ENCODE measurements at regions not wholly inside any gene's neighbourhood (a gene's known extent, or its start where the extent isn't known, plus 50 kb on each side); places are given as distances from the start of the nearest gene placed in this dataset.

- Histone ChIP-seq H3K9ac (ENCODE audit: low read depth, low read length) (no peak overlapping the region), H3K4me1 (ENCODE audit: insufficient read depth, low read length) (peaks cover 8% of the 10 kb centered on the region; the same call in 1 of the 2 replicates), H3K36me3 (ENCODE audit: insufficient read depth, low read length) (no peaks in the 10 kb centered on the region), H3K9me3 (ENCODE audit: control insufficient read depth, insufficient read depth, low read length) (no peaks in the 10 kb centered on the region)
Observed at GRCh38 chr3:18246336-18247060, 178.6 kb downstream of the SATB1 start.

GRCh38 chr3:18245721-18246120 lies 179.4 kb downstream of the SATB1 start:
- Histone ChIP-seq H3K36me3 (ENCODE audit: insufficient read depth, low read length) (no peaks in the 10 kb centered on the region), H3K4me1 (ENCODE audit: insufficient read depth, low read length) (peaks cover 8% of the 10 kb centered on the region; the same call in 1 of the 2 replicates), H3K9me3 (ENCODE audit: control insufficient read depth, insufficient read depth, low read length) (no peaks in the 10 kb centered on the region), H3K9ac (ENCODE audit: low read depth, low read length) (no peak overlapping the region)

GRCh38 chr3:18241837-18242236 lies 183.3 kb downstream of the SATB1 start:
- Histone ChIP-seq H3K4me1 (ENCODE audit: insufficient read depth, low read length) (peaks cover 5% of the 10 kb centered on the region; the same call in 1 of the 2 replicates), H3K9me3 (ENCODE audit: control insufficient read depth, insufficient read depth, low read length) (no peaks in the 10 kb centered on the region), H3K9ac (ENCODE audit: low read depth, low read length) (no peak overlapping the region), H3K36me3 (ENCODE audit: insufficient read depth, low read length) (no peaks in the 10 kb centered on the region)

GRCh38 chr3:18239674-18240073 lies 185.5 kb downstream of the SATB1 start:
- H3K4me1 ChIP-seq (ENCODE audit: insufficient read depth, low read length), result peaks cover 16% of the 10 kb centered on the region; the same call in 1 of the 2 replicates
- no peak overlapping the region for H3K9ac ChIP-seq (ENCODE audit: low read depth, low read length)
- no peaks in the 10 kb centered on the region for H3K36me3 ChIP-seq (ENCODE audit: insufficient read depth, low read length)
- H3K9me3 ChIP-seq (ENCODE audit: control insufficient read depth, insufficient read depth, low read length), result no peaks in the 10 kb centered on the region

GRCh38 chr3:18238746-18239331 lies 186.3 kb downstream of the SATB1 start:
- H3K9ac ChIP-seq (ENCODE audit: low read depth, low read length), result no peak overlapping the region
- no peaks in the 10 kb centered on the region for H3K36me3 ChIP-seq (ENCODE audit: insufficient read depth, low read length)
- peaks cover 19% of the 10 kb centered on the region; the same call in 1 of the 2 replicates for H3K4me1 ChIP-seq (ENCODE audit: insufficient read depth, low read length)
- no peaks in the 10 kb centered on the region for H3K9me3 ChIP-seq (ENCODE audit: control insufficient read depth, insufficient read depth, low read length)

- Histone ChIP-seq H3K36me3 (ENCODE audit: insufficient read depth, low read length) (no peaks in the 10 kb centered on the region), H3K4me1 (ENCODE audit: insufficient read depth, low read length) (peaks cover 23% of the 10 kb centered on the region; the same call in 1 of the 2 replicates), H3K9me3 (ENCODE audit: control insufficient read depth, insufficient read depth, low read length) (no peaks in the 10 kb centered on the region), H3K9ac (ENCODE audit: low read depth, low read length) (no peak overlapping the region)
Observed at GRCh38 chr3:18238332-18238731, 186.8 kb downstream of the SATB1 start.

- peaks cover 23% of the 10 kb centered on the region; the same call in 1 of the 2 replicates for H3K4me1 ChIP-seq (ENCODE audit: insufficient read depth, low read length)
- no peak overlapping the region for H3K9ac ChIP-seq (ENCODE audit: low read depth, low read length)
- no peaks in the 10 kb centered on the region for H3K9me3 ChIP-seq (ENCODE audit: control insufficient read depth, insufficient read depth, low read length)
- H3K36me3 ChIP-seq (ENCODE audit: insufficient read depth, low read length), result no peaks in the 10 kb centered on the region
Observed at GRCh38 chr3:18237251-18238005, 187.7 kb downstream of the SATB1 start.

- Histone ChIP-seq H3K4me1 (ENCODE audit: insufficient read depth, low read length) (peaks cover 23% of the 10 kb centered on the region; the same call in 1 of the 2 replicates), H3K9me3 (ENCODE audit: control insufficient read depth, insufficient read depth, low read length) (no peaks in the 10 kb centered on the region), H3K9ac (ENCODE audit: low read depth, low read length) (no peak overlapping the region), H3K36me3 (ENCODE audit: insufficient read depth, low read length) (no peaks in the 10 kb centered on the region)
Observed at GRCh38 chr3:18236726-18237125, 188.4 kb downstream of the SATB1 start.

- no peaks in the 10 kb centered on the region for H3K36me3 ChIP-seq (ENCODE audit: insufficient read depth, low read length)
- no peak overlapping the region for H3K9ac ChIP-seq (ENCODE audit: low read depth, low read length)
- no peaks in the 10 kb centered on the region for H3K9me3 ChIP-seq (ENCODE audit: control insufficient read depth, insufficient read depth, low read length)
- H3K4me1 ChIP-seq (ENCODE audit: insufficient read depth, low read length), result peaks cover 23% of the 10 kb centered on the region; the same call in 1 of the 2 replicates
Observed at GRCh38 chr3:18234717-18235335, 190.3 kb downstream of the SATB1 start.

- no peaks in the 10 kb centered on the region for H3K36me3 ChIP-seq (ENCODE audit: insufficient read depth, low read length)
- no peaks in the 10 kb centered on the region for H3K9me3 ChIP-seq (ENCODE audit: control insufficient read depth, insufficient read depth, low read length)
- H3K4me1 ChIP-seq (ENCODE audit: insufficient read depth, low read length), result peaks cover 23% of the 10 kb centered on the region; the same call in 1 of the 2 replicates
- H3K9ac ChIP-seq (ENCODE audit: low read depth, low read length), result no peak overlapping the region
Observed at GRCh38 chr3:18233987-18234716, 191.0 kb downstream of the SATB1 start.

GRCh38 chr3:18232317-18232716 lies 192.8 kb downstream of the SATB1 start:
- H3K9ac ChIP-seq (ENCODE audit: low read depth, low read length), result no peak overlapping the region
- H3K9me3 ChIP-seq (ENCODE audit: control insufficient read depth, insufficient read depth, low read length), result no peaks in the 10 kb centered on the region
- H3K36me3 ChIP-seq (ENCODE audit: insufficient read depth, low read length), result no peaks in the 10 kb centered on the region
- H3K4me1 ChIP-seq (ENCODE audit: insufficient read depth, low read length), result peaks cover 22% of the 10 kb centered on the region; the same call in 1 of the 2 replicates

- Histone ChIP-seq H3K9me3 (ENCODE audit: control insufficient read depth, insufficient read depth, low read length) (no peaks in the 10 kb centered on the region), H3K9ac (ENCODE audit: low read depth, low read length) (no peak overlapping the region), H3K36me3 (ENCODE audit: insufficient read depth, low read length) (no peaks in the 10 kb centered on the region), H3K4me1 (ENCODE audit: insufficient read depth, low read length) (no peaks in the 10 kb centered on the region; the same call in 1 of the 2 replicates)
Observed at GRCh38 chr3:18228060-18228459, 197.1 kb downstream of the SATB1 start.

- Histone ChIP-seq H3K9ac (ENCODE audit: low read depth, low read length) (no peak overlapping the region), H3K9me3 (ENCODE audit: control insufficient read depth, insufficient read depth, low read length) (no peaks in the 10 kb centered on the region), H3K4me1 (ENCODE audit: insufficient read depth, low read length) (no peaks in the 10 kb centered on the region; the same call in 1 of the 2 replicates), H3K36me3 (ENCODE audit: insufficient read depth, low read length) (no peaks in the 10 kb centered on the region)
Observed at GRCh38 chr3:18225709-18226108, 199.4 kb downstream of the SATB1 start.
